ENCODE measurements at regions not wholly inside any gene's neighbourhood (a gene's known extent, or its start where the extent isn't known, plus 50 kb on each side); places are given as distances from the start of the nearest gene placed in this dataset.

GRCh38 chr9:84169240-84169639, 171.3 kb downstream of the SLC28A3 start:
- TF ChIP-seq CTCF (IDR thresholded peaks at IDR 0.05) = no peak
- TF ChIP-seq POLR2A (IDR thresholded peaks at IDR 0.05) = no peak
